Panc1 (cell line): ENCODE measurements at regions not wholly inside any gene's neighbourhood (a gene's known extent, or its start where the extent isn't known, plus 50 kb on each side); places are given as distances from the start of the nearest gene placed in this dataset.

Experiments
- ATAC-seq: fragments of 200-7000 bp; cut with Tn5 transposase; 2 replicates; pipeline ENCODE4 v1.9.1; 2020; ENCODE audit warnings: mild to moderate bottlenecking, moderate library complexity
- BruUV-seq: library from RNA; stranded (reverse); fragments of 400-500 nt; replicated peaks from 2 replicates; lab custom pipeline; 2021; lab: Mats Ljungman, UMichigan
- CTCF ChIA-PET: fragments of 300-600 bp; sonication (Branson Sonifier 250); formaldehyde crosslinking; loops from one replicate; lab custom pipeline; 2022; ENCODE audit warnings: antibody characterized with exemption; lab: Charles Lee
- POLR2A ChIA-PET: fragments of 300-600 bp; sonication (Branson Sonifier 250); formaldehyde crosslinking; loops from one replicate; lab custom pipeline; 2022; ENCODE audit warnings: antibody characterized with exemption; lab: Charles Lee
- DNase-seq: peaks from one replicate; pipeline ENCODE4 v3.0.0-alpha.2; 2010; ENCODE audit warnings: low read depth, low spot score
- H3K27ac ChIP-seq: 2 replicates; pipeline ENCODE4 v1.5.1; 2011; ENCODE audit warnings: mild to moderate bottlenecking, low read length, inconsistent platforms
- H3K27me3 ChIP-seq: fragments of 200-500 bp; sonication (Bioruptor generic); 2 replicates; pipeline ENCODE4 v1.6.0; 2014; ENCODE audit warnings: low read length, inconsistent platforms; ENCODE audit not compliant: control insufficient read depth, insufficient read depth
- H3K36me3 ChIP-seq: fragments of 200-500 bp; sonication (Bioruptor generic); 2 replicates; pipeline ENCODE4 v1.5.1; 2014; ENCODE audit warnings: inconsistent platforms, mild to moderate bottlenecking, low read length, moderate library complexity; ENCODE audit not compliant: control insufficient read depth, insufficient read depth
- H3K4me1 ChIP-seq: 2 replicates; pipeline ENCODE4 v1.5.1; 2011; ENCODE audit warnings: inconsistent platforms, mild to moderate bottlenecking, low read length, moderate library complexity; ENCODE audit not compliant: control insufficient read depth, insufficient read depth
- H3K4me3 ChIP-seq, 2 experiments: 2 replicates each; pipeline ENCODE4 v1.5.1; 2011 to 2012; ENCODE audit warnings: low read depth in 2 of 2, low read length in 2 of 2, mild to moderate bottlenecking in 2 of 2, inconsistent platforms in 1 of 2, moderate library complexity in 1 of 2
- H3K9me3 ChIP-seq: fragments of 200-500 bp; sonication (Bioruptor generic); 2 replicates; pipeline ENCODE4 v1.5.1; 2014; ENCODE audit warnings: low read depth, mild to moderate bottlenecking, inconsistent platforms, low read length, moderate library complexity; ENCODE audit not compliant: control insufficient read depth, insufficient read depth
- CTCF ChIP-seq: fragments of 450-650 bp; IDR thresholded peaks from 2 replicates; pipeline ENCODE4 v1.5.1; 2017; ENCODE audit warnings: mild to moderate bottlenecking
- POLR2AphosphoS5 ChIP-seq: IDR thresholded peaks from 2 replicates; pipeline ENCODE4 v1.6.1; 2012; ENCODE audit warnings: mild to moderate bottlenecking, low read depth, low read length, moderate library complexity
- REST ChIP-seq, 2 experiments: IDR thresholded peaks; 2 replicates each; pipeline ENCODE4 v1.6.1; 2011 to 2012; ENCODE audit warnings: low read depth in 2 of 2, control low read depth in 1 of 2, low read length in 1 of 2, mild to moderate bottlenecking in 1 of 2, moderate library complexity in 1 of 2; ENCODE audit not compliant: insufficient read depth in 1 of 2
- SIN3A ChIP-seq: IDR thresholded peaks from 2 replicates; pipeline ENCODE4 v1.6.1; 2012; ENCODE audit warnings: low read depth, mild to moderate bottlenecking, low read length, moderate library complexity, borderline replicate concordance; ENCODE audit not compliant: insufficient read depth
- TCF7L2 ChIP-seq: IDR thresholded peaks from 2 replicates; pipeline ENCODE4 v1.6.1; 2011; ENCODE audit warnings: mild to moderate bottlenecking, low read depth, low read length, inconsistent platforms
- in situ Hi-C: cut with HindIII; loops from 2 replicates; pipeline ENCODE4 v1.10.0; 2016; ENCODE audit warnings: low sequenced_read_pairs, low pct_unique_long_range_greater_than_20kb
- intact Hi-C: fragments of 100-400 bp; cut with micrococcal nuclease; formaldehyde crosslinking; loops from one replicate; pipeline ENCODE4 v1.10.0; 2022; ENCODE audit not compliant: unreplicated experiment

GRCh38 chr20:53678315-53678989 lies 84.8 kb upstream of the ZNF217 start:
- TF ChIP-seq REST (IDR thresholded peaks at IDR 0.05; ENCODE audit: insufficient read depth in 1 of 2, low read depth in 2 of 2, low read length in 1 of 2): no peak
- DNase-seq (no peak), ATAC-seq (no peak)
- Histone ChIP-seq H3K36me3 (no peaks in the 10 kb centered on the region), H3K27me3 (no peaks in the 10 kb centered on the region), H3K4me3 (peak overlapping the region in 1 of 2 experiments; percentile 32; a peak in 2 of 4 replicates), H3K27ac (peak overlapping the region; percentile 98), H3K4me1 (peaks cover 42% of the 10 kb centered on the region), H3K9me3 (no peaks in the 10 kb centered on the region)
- POLR2A ChIA-PET: interaction anchor here (0.5 to 1.0 kb wide), 3 partner anchors 9 to 84 kb away, joined by 3 to 14 read pairs (median 7); no protein-coding TSS in a partner anchor
- intact Hi-C loops (no loop called here), in situ Hi-C loops (no loop called here)
- CTCF ChIA-PET: interaction anchor here (0.6 kb wide), 1 partner anchor 66 kb away, joined by 10 read pairs; no protein-coding TSS in a partner anchor
- BruUV-seq: no TSS peak

- in situ Hi-C loops: no loop called here
- Histone ChIP-seq H3K27ac (peak overlapping the region; percentile 98), H3K4me1 (peaks cover 46% of the 10 kb centered on the region), H3K9me3 (no peaks in the 10 kb centered on the region), H3K4me3 (peak overlapping the region in 1 of 2 experiments; percentile 32; a peak in 2 of 4 replicates), H3K27me3 (no peaks in the 10 kb centered on the region), H3K36me3 (no peaks in the 10 kb centered on the region)
- ATAC-seq (peak; percentile 86), DNase-seq (no peak)
- no TSS peak for BruUV-seq
- ChIA-PET POLR2A (interaction anchor here (0.6 to 0.7 kb wide), 2 partner anchors 18 to 19 kb away, joined by 13 to 14 read pairs; no protein-coding TSS in a partner anchor), CTCF (no interaction called here)
- peak; percentile 53; the same call in 1 of the 2 replicates for TF ChIP-seq TCF7L2
- TF ChIP-seq REST (IDR thresholded peaks at IDR 0.05; ENCODE audit: insufficient read depth in 1 of 2, low read depth in 2 of 2, low read length in 1 of 2): no peak
- TF ChIP-seq SIN3A: no peak
- no peak for TF ChIP-seq CTCF
- TF ChIP-seq POLR2AphosphoS5: peak; percentile 34; the same call in 1 of the 2 replicates
- intact Hi-C loops: no loop called here
Observed at GRCh38 chr20:53677447-53678314, 84.0 kb upstream of the ZNF217 start.
